ENCODE measurements at regions not wholly inside any gene's neighbourhood (a gene's known extent, or its start where the extent isn't known, plus 50 kb on each side); places are given as distances from the start of the nearest gene placed in this dataset.
"Not testable (repeated sequence)": the region's sequence is repeated elsewhere in the genome, so short reads cannot be mapped to it uniquely, and the experiment has no call there.

- DNase-seq: no peak
Observed at GRCh38 chr15:39517122-39517855, 63.6 kb upstream of the THBS1 start.

- DNase-seq: not testable (repeated sequence)
Observed at GRCh38 chr15:39523968-39524367, 56.9 kb upstream of the THBS1 start.

GRCh38 chr15:39529457-39529856 lies 51.4 kb upstream of the THBS1 start:
- no peak for DNase-seq

- peak; percentile 27 for DNase-seq
Observed at GRCh38 chr15:39530480-39531342, 50.2 kb upstream of the THBS1 start.
